Globus pallidus (tissue), 1 donor: ENCODE measurements at regions not wholly inside any gene's neighbourhood (a gene's known extent, or its start where the extent isn't known, plus 50 kb on each side); places are given as distances from the start of the nearest gene placed in this dataset.

Source experiments
- DNase-seq: peaks from one replicate; pipeline ENCODE4 v3.0.0-alpha.2; 2015; ENCODE audit warnings: low spot score

DNA sequence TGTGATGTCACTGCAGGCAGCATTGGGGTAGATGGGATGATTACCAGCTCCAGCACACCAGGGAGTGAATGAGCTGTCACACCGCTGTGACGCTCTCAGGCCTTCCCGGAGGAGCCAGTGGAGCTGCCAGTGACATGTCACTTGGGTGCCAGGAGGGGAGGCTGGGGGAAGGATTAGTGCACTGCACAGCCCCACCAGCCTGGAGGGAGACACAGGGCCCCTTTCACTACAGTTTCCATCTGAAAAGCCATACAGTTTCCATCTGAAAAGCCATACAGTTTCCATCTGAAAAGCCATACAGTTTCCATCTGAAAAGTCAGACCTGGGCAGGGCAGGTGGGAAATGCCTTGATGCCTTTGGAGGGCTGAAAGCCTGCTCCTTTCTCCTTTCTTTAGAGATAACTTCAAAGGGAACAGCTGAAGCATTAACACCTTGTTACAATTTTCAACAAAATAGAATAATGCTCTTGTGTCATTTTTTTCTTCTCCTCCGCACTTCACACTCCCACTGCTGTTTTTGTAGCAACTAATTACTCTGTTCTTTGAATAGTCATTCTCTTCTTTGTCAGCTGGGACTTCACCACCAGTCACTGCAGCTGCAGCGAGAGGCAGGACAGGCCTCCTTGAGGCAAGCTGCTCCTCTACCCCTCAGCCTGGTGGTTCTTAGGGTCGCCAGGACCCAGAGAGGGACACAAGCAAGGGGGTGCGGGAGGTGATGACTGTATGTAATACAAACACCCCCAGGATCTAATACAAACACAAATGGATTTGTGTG lies 256.9 kb upstream of the RGS6 start:
- no peak for DNase-seq

GRCh38 chr14:71675900-71676287 lies 256.3 kb upstream of the RGS6 start:
- DNase-seq: no peak

- no peak for DNase-seq
Observed at GRCh38 chr14:71680736-71681387, 251.4 kb upstream of the RGS6 start.

DNA sequence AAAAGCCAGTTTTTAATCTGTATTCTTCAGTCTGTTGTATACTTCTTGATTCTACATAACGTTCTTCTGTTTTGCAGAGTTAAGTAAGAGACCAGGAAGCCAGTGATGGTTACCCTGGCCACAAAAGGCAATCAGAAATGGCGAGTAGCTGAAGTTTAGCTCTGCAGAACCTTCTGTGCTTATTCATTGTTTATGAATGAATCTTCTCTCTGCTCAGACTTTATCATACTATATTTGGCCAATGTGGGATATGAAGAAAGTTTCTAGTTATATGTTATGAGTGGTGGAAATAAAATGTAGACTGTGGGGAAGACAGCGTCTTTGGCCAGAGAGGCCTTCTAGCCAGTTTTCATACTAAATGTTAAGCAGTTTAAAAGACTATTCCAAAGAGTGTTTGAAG lies 249.9 kb upstream of the RGS6 start:
- no peak for DNase-seq

- no peak for DNase-seq
Observed at GRCh38 chr14:71684323-71684722, 247.9 kb upstream of the RGS6 start.

GRCh38 chr14:71686677-71687076 lies 245.6 kb upstream of the RGS6 start:
- no peak for DNase-seq

DNA sequence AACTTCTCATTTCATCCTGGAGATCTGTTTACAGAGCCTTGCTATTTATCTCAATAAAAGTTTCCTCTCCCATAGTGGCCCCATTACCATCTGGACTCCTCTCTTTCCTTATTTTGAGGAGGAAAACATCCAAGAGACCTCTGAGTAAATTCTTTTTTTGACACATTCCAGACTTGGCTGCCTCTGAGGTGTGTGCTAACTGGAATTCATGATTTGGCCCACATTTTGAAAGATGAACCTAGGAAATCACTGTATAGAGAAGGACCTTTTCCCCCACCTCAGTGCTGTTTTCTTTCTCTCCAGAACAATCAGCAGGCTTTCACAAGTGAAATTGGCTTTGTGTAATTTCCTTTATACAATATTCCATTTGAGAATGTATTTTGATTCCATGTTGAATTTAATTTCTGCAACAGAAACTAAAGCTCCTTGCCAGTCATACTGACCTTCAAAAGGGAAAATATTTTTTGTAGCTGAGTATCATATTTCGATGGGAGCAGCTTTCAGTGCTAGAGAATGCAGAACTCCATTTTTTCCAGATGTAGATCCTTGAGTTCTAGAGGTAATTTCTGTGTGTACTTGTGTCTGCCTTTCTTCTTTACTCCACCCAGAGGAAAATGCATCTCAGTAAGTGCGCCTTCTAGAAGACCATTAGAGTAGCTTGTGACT lies 244.9 kb upstream of the RGS6 start:
- no peak for DNase-seq

DNA sequence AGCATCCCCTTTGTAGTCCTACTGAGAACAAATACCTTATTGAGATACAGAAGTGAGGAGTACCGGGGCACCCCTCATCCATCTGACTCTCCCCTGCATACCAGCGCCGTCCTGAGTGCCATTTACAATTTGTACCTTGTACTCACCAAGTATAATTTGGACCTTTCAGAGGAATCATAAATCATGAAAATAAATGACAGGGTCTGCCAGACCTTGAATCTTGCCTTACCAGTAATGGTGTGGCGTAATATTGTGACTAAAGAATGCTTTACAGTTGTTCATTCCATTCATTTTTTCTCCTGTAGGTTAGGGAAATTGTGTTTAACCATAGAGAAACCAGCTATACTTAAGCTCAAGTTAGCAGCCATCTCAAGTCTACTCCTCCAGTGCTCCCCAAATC lies 243.7 kb upstream of the RGS6 start:
- no peak for DNase-seq

GRCh38 chr14:71690478-71690877 lies 241.8 kb upstream of the RGS6 start:
- DNase-seq: no peak

DNA sequence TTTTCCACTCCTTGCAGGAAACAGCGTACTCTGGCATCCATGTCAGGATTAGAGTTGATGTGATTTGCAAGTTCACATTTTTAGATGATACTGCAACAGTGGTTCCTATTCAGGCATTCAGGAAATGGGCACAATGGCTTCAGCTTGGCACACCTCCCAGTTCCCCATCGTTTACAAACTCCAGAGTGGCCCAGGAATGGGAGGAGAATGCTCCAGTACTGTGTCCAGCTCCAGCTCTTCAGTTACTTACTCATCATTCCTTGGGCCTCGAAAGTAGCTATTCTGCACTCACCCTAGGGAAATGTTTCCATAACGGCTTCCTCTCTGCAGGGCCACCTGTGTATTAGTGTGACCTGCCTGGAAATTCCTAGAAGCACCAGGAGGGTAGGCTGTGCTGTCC lies 239.7 kb upstream of the RGS6 start:
- DNase-seq: peak; percentile 74

- no peak for DNase-seq
Observed at GRCh38 chr14:71693381-71693780, 238.8 kb upstream of the RGS6 start.

DNA sequence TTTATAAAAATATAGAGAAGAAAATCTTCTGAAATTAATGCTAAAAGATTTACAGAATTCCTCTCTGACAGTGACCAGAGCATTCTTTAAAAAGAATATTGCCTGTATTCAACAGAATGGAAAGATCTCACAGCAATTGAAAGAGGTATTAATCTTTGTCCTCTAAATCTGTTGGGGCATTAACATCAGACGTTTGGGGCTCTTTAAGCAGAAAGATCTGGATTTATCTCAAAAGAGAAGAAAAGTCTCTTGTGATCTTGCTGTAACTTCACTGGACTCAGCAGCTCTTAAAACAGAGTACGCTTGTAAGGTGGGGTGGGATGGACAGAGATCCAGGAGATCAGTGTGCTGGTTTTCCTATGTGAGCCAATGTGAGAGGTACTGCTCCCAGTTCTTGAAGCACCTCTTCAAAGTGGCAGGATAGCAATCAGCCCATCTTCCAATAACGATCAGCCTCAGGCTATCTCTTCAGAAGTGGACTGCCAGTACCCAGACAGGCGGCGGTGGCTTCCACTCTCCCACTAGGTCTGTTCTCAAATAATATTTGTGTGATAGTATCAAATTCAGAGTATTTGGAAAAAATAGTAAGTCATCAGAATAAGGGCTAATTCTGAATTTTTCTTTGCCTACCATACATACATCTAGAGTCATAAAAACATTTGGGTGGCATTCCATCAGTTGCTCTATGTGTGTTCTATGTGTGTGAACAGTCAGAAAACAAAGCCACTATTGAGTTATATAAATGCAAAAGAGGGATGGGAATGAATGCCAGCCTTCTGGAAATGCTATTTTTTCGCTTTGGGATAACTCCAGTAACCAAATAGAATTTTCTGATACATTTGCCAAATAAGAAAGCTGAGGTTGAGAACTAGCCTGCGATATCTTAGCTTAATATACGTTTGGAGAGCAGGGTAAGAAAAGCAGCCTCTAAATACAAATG lies 237.4 kb upstream of the RGS6 start:
- DNase-seq: peak; percentile 63

DNA sequence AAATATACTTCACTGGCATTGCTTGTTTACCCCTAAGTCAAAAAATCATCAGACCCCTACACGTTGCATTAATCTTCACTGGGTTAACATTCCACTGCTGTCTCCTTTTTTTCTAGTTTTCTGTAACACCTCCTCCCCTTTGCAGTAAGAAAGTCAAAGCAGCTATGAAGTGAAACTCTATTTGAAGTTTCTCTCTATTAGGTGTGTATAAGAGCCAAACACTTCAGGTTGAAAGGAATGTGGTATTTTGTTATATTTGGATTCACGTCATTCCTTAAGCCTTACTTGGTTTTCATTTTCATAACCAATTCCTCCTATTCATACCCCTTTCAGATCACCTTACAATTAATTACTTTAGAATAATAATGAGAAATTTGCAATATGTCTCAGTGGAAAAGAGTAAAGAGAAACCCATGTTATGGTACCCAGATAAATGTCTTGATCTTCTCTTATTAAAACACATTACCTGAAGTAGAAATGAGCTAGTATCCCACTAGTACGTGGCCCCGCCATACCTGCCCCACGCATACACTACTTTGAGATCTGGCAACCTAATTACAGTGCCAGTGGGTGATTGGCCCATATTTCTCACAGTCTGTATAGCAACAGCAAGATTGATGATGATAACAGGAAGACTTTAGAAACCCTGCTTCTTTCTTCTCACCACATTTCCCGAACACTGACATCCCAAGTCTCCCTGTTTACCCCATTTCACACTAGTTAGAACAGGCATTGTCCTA lies 236.4 kb upstream of the RGS6 start:
- DNase-seq: no peak

GRCh38 chr14:71698027-71698426 lies 234.2 kb upstream of the RGS6 start:
- no peak for DNase-seq

GRCh38 chr14:71698673-71699072 lies 233.6 kb upstream of the RGS6 start:
- no peak for DNase-seq

DNA sequence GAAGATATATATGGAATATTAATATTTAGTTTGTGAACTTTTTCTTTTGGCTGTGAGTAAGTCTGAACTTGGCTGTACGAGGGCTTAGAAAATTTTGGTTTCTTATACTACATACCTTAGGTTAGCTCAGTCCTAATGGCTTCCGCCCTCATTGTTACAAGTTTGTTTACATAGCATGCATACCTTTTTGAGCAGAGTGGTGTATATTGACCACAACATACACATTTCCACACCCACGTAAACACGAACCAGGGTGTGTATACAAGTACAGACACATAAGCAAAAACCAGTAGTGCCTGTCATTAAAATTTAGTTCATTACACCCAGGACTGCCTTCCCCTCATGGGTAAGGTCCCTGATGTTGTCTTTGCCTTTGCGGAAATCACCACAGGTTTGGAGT lies 230.2 kb upstream of the RGS6 start:
- no peak for DNase-seq

DNA sequence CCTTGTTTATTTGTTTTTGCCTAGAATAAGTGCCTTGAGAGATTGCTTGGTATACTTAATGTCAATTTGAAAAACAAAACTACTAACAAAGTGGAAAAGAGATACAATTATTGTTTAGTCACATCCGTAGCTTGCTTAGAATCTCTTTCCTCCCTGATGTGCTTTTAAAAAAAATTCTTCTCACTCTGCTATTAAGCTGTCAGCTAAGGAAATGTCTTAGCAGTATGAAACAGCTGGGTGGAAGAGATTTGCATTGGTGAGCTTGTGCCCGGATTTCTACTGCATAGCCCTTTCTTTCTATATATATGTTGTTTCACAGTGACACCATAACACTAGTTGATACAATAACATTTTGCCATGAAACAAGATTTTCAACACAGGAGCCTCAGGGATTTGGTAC lies 229.4 kb upstream of the RGS6 start:
- no peak for DNase-seq

DNA sequence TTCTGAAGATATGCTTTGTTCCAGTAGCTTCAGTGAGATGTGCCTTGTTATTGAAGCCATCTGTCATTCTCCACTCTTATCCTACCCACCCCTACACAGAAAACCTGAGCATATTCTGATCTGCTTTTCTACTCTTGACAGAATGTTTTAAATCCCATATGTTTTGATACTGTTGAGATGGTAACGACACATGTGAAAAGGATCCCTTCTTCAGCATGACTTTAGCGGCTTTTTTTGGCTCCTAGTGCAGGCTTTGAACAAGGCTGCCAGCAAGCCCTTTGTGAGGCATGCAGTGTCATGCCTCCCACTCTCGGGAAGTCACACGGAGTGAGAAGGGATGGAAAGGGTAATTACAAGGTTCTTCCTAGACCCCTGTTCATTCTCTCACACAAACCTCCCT lies 228.8 kb upstream of the RGS6 start:
- no peak for DNase-seq

- DNase-seq: no peak
Observed at GRCh38 chr14:71704210-71704609, 228.0 kb upstream of the RGS6 start.

GRCh38 chr14:71705460-71705859 lies 226.8 kb upstream of the RGS6 start:
- no peak for DNase-seq

DNA sequence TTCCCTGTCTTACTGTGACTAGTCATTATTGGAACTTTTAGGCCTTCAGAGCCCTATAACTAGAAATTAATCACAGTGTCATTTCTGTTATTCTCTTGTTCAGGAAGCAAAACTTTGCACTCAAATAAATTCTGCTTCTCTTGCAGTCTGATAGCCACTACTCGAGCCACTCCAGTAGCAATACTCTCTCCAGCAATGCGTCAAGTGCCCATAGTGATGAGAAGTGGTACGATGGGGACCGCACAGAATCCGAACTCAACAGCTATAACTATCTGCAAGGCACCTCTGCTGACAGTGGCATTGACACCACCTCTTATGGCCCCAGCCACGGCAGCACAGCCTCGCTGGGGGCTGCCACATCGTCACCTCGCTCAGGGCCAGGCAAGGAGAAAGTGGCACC lies 223.2 kb upstream of the RGS6 start:
- DNase-seq: no peak

DNA sequence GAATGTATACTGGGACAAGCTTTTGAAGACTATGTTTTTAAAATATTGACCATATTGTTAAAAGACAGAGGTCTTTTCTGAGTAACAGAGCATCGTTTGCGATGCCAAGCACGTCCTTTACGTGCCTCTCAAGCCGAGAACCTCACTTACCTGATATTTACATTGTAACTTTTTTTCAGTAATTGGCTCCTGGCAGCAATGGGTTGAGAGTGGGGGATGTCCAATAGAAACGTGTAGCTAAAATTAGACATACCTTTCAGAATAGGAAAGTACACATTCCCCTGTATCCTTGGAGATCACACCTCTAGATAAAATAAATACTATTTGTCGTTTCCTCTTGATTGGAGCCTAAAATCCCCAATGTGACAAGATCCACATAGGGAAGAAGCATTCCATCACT lies 222.2 kb upstream of the RGS6 start:
- no peak for DNase-seq
